ENCODE measurements at regions not wholly inside any gene's neighbourhood (a gene's known extent, or its start where the extent isn't known, plus 50 kb on each side); places are given as distances from the start of the nearest gene placed in this dataset.

GRCh38 chr1:5495596-5496410 lies 496.4 kb downstream of the NPHP4 start:
- no peak for DNase-seq

DNA sequence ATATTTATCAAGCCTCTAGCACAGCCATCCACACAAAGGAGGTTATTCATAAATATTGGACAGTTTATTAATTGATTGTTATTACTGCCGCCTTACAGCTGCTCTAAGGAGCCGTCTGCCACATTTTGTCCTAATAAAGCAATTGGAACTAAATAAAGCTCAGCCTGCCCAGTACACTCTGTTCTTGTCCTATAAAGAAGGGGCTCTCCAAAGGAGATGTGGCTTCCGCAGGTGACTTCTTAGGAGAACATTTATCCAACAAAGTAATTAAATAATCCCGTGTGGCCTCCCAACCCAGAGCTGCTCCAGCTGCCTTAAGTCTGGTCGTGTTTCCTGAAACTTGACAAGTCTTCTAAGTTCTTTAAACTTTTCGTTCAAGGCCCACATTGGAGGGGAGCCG lies 497.7 kb downstream of the NPHP4 start:
- DNase-seq = no peak

- no peak for DNase-seq
Observed at GRCh38 chr1:5493851-5494311, 498.3 kb downstream of the NPHP4 start.

DNA sequence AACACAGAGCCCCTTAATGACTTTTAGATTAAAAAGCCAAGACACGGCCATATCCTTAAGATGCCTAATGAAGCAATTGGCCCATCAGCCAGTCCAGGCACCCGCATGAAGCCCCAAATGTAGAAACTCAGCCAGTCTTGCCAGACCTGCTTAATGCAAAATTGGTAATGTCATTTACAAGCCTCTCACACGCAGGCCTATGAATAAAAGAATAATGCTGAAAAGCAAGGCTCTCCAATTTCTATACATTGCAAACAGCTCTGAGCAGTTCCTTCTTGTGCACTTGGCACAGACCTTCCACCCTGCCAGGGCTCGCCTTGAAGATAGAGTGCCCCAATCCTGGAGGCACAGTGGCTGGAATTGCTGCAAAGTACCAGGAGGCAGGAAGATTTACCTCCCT lies 498.9 kb downstream of the NPHP4 start:
- no peak for DNase-seq

DNA sequence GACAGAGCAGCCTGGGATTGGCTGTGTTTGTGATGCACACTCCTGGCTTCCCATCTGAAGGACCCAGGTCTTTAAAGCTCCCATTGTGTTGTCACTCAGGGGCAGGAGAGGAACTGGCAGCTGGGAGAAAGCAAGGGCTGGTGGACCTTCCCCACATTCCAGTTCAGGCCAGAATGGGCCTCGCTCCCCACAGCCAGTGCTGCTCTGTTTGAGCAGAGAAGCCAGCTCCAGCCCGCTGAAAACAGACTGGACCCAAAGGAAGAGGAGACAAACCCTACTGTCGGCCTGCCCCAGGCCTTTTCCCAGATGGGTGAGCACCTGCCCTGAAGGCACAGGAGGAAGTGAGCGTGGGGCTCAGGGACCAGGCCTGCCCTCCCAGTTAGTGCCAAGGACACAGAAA lies 499.4 kb downstream of the NPHP4 start:
- no peak for DNase-seq

- no peak for DNase-seq
Observed at GRCh38 chr1:5491207-5491904, 500.9 kb downstream of the NPHP4 start.

GRCh38 chr1:5490635-5491034 lies 501.6 kb downstream of the NPHP4 start:
- DNase-seq = no peak

GRCh38 chr1:5488448-5488847 lies 503.8 kb downstream of the NPHP4 start:
- no peak for DNase-seq

DNA sequence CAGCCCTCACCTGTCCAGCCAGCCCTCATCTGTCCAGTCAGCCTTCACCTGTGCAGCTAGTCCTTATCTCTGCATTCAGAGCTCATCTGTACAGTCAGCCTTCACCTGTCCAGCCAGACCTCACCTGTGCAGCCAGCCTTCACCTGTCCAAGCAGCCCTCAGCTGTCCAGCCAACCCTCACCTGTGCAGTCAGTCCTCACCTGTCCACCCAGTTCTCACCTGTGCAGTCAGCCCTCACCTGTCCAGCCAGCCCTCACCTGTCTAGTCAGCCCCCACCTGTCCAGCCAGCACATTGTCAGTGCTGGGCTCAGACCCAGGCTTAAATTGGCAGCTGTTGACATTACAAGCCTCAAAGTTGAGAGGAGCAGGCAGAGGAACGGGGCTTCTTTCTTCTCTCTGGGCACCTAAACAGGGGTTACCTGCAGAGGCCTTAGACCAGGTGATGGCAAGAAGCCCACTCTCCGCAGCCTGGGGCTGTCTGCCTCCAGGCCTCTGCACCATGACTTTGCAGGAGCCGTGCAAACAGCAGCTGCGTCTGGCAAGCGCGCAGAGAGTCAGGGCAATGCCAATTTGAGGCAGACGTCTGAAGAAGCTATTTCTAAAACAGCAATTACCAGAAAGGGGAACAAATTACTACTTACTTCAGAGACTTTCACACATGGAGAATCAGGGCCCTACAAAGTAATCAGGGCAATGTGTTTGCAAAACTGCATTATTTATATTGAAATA lies 506.1 kb downstream of the NPHP4 start:
- no peak for DNase-seq

DNA sequence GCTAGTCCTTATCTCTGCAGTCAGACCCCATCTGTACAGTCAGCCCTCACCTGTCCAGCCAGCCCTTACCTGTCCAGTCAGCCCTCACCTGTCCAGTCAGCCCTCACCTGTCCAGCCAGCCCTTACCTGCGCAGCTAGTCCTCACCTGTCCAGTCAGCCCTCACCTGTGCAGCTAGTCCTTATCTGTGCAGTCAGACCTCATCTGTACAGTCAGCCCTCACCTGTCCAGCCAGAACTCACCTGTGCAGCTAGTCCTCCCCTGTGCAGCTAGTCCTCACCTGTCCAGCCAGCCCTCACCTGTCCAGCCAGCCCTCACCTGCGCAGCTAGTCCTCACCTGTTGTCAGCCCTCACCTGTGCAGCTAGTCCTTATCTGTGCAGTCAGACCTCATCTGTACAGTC lies 506.8 kb downstream of the NPHP4 start:
- DNase-seq = no peak

- no peak for DNase-seq
Observed at GRCh38 chr1:5484451-5485165, 507.6 kb downstream of the NPHP4 start.

DNA sequence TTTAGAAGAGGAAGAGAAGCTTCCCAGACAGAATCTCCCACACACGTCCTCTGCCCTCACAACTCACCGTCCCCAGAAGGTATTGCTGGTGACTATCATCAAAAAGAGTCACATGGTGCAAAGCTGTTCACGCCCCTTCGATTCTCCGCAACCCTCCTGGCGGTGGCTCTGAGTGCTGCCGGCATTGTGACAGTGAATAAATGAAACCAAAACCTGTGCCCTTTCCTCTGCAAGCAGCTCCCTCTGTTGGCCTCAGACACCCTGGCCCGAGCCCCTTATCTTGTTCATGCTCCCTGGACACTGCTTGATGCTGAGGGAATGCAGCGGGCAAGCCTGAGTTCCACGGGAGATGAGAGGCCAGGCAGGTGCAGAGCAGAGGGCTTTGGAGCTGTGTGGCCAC lies 510.3 kb downstream of the NPHP4 start:
- no peak for DNase-seq

GRCh38 chr1:5480906-5481305 lies 511.3 kb downstream of the NPHP4 start:
- no peak for DNase-seq

DNA sequence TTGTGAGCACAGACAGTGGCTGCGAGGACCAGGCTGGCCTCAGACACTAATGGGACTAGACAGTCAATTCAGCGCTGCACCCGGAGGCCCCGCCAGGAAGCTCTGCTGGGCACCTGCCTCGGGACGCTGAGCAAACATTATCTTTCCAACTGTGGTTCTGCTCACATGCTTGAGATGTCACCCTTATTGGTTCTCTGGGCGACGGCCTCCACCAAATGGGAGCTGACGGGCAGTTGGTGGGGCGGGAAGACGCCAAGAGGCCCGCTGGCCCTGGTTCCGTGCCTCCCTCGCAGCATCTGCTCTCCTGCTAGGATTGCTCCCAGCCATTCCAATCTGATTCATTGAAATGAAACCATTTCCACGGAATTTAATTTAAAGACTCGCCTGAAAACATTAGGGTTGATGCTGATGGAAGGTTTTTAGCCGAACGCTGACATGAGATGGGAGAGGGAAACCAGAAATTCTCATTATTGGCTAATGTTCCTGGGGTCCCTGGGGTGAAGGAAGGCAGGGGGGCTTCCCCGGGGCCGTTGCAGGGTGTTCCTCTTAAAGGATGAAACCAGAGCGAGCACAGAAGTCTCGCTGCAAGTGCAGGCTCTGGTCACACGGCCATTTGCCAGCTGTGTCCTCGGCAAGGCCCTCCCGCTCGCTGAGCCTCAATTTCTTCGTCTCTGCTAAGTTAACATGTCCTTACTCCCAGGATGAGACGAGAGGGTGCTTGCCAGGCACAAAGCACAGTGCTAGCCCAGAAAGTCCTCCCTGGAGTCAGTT lies 512.2 kb downstream of the NPHP4 start:
- no peak for DNase-seq

DNA sequence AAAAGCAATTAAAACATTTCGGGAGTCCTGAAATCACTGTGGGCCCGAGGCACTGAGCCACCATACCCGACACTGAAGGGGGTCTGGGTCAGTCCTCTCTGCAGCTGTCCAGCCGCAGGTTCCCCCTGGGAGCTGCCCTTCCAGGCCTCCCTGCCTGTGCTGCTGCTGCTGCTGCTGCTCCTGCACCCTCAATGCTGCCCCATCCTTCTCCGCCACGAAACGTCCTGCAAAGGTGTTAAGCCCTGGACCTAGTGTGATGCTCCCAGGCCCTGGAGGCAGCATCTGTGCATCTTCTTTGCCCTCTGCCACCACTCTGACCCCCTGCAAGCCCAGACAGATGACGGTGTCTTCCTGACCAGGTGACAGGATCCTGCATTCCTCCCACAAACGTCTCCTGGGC lies 513.3 kb downstream of the NPHP4 start:
- no peak for DNase-seq

GRCh38 chr1:5478156-5478695 lies 514.0 kb downstream of the NPHP4 start:
- no peak for DNase-seq

- no peak for DNase-seq
Observed at GRCh38 chr1:5477716-5478115, 514.5 kb downstream of the NPHP4 start.

DNA sequence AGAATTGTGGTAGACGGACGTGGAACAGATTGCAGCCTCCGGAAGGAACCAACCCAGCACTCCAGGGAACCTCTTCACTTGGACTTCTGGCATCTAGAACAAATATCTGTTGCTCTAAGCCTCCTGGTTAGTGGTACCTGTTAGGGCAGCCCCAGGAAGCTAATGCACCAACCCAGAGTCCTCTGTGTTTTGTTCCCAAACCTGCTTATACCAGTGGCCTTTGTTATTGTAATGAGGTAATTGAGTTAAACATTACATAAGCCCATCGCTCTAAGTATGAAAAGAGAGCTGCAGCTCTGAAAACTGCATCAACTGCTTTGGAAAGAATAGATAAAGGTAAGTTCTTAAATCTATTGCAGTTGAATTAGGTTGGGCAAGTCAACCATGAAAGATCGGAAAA lies 516.7 kb downstream of the NPHP4 start:
- no peak for DNase-seq

DNA sequence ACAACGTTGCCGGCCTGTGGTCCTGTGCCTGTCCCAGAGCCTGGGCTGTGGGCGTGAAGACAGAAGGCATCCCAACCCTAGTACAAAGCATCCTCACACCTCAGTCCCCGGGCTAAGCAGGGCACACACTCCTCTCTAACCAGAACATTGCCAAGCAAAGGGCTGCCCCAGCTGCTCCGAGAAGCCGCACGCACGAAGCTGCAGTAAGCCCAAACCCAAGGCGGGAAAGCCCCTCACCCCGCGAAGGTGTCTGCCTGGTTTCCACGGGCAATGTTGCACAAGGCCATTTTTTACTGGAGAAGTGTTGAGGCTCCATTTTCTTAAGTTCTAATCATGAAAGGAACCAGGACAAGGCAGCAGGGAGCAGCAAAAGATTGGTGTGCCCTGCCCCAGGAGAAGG lies 519.0 kb downstream of the NPHP4 start:
- no peak for DNase-seq

DNA sequence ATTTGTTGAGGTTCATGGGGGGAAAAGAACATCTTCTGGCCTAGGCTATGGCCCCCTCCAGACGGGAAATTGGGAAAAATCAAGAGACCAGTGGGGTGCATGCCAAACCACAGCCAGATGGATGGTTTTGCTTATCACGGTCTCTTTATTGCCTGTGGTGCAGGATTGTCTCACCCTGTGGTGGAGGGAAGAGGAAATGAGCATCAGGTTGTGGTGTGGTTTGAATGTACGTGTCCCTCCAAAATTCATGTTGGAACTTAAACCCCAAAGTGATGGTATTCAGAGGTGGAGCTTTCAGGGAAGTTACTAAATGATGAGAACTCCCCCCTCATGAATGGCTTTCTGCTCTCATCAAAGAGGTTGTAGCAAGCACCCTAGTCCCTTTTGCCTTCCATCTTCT lies 525.7 kb downstream of the NPHP4 start:
- DNase-seq = no peak

DNA sequence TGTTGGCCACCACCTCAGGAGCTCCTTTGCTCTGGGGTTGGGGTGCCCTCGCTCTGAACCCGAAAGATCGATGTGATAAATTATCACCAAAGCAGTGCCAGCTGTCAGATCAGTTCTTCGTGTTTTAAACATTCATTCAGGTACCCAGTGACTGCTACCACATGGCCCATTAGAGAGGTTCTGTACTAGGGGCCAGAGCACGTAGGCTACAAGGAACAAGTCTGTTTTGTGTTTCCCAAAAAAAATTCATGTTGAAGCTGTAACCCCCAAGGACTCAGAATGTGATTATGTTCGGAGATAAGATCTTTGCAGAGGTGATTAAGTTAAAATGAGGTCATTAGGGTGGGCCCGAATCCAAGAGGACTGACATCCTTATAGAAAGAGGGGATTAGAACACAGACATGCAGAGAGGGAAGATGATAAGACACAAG lies 526.9 kb downstream of the NPHP4 start:
- DNase-seq = no peak

Data from left kidney (tissue), 1 donor.